NCI-H1417 (cell line): ENCODE measurements at regions not wholly inside any gene's neighbourhood (a gene's known extent, or its start where the extent isn't known, plus 50 kb on each side); places are given as distances from the start of the nearest gene placed in this dataset.

ENCODE experiments used
- DNase-seq, 3 experiments: peaks; one replicate each; lab custom pipeline; 2025; lab: John Stamatoyannopoulos, UW

DNA sequence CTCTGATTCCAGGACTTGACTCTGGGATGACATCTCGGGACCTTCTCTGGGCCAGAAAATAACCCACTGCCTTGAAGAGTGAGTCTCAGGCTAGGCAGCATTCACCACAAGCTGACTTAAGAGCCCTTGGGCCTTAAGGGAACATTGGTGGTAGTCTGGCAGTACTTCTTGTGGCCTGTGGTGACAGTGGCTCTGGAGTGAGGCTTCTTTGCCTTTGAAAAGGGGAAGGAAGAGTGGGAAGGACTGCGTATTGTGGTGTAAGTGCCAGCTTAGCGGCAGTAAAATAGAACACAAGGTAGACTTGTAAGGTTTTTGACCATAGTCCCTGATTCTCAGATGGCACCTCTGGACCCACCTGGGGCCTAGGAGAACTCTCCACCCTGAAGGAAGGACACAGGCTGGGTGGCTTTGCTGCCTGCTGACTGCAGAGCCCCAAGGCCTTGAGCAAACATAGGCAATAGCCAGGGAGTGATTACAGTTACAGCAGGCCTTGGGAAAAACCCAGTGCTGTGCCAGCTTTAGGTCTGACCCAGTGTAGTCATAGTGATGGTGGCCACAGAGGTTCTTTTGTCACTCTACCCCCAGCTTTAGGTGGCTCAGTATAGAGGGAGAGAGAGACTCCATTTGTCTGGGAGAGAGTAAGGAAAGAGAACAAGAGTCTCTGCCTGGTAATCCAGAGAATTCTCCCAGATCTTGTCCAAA is 483.9 kb downstream of the SH2D4B start:
- DNase-seq, result no peak

DNA sequence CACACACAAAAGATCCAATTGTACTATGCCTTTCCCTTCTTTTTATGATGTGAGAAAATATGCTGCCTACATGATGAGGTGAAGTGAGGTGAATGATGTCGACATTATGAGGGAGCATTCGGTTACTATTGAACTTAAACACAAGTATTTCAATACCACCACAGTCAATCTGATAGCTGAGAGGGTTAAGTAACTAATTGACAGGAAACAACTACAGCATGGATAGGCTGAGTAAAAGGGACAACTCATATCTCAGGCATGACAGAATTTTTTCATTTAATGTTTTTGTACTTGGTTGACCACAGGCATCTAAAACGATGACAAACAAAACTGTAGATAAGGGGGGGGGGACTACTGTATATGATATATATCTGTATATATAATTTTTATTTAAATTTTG is 488.9 kb downstream of the SH2D4B start:
- no peak for DNase-seq

DNA sequence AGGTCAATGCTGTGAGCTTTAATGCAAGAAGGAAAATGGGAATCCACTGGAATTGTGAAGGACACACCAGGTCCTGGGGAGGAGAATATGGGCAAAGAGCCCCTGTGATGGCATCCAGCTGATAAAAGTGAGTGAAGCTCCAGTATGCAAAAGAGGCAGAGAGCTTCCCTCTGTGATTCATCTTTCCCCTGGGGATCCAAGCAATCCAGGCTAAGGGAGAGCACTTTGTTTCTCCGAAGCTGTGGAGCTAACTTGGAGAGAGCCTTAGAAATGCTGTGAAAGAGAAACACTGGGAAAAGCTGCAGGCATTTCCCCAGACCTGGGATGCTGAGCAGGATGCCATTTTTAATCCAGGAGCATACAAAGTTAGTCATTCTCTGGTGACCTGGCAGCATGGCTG is 489.5 kb downstream of the SH2D4B start:
- no peak for DNase-seq

DNA sequence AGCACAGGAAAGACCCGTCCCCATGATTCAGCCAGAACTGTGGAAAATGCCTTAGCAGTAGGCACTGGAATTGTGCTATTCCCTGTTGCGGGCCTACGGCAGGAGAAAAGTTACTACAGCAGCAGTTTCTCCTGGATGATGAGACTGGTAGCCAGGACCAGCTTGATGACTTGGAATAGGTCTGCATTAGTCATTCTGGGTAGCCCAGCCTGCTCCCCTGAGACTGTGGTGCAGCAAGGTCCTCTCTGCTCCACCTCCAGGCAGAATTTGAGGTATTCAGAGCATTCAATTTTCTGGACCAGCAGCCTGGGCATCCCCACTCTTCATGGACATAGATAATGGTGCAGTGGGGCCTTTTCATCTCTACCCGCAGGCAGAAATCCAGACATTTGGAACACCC is 490.0 kb downstream of the SH2D4B start:
- no peak for DNase-seq

DNA sequence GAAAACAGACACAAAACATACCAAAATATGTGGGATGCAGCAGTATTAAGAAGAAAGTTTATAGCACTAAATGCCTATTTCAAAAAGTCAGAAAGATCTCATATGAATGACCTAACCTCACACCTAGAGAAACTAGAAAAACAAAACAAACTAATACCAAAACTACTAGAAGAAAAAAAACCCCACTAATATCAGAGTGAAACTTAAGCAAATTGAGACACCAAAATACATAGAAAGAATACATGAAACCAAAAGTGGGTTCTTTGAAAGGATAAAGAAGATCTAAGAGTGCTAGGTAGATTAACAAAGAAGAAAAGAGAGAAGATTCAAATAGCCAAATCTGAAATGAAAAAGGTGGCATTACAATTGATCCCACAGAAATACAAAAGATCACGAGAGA is 494.1 kb downstream of the SH2D4B start:
- no peak for DNase-seq

DNA sequence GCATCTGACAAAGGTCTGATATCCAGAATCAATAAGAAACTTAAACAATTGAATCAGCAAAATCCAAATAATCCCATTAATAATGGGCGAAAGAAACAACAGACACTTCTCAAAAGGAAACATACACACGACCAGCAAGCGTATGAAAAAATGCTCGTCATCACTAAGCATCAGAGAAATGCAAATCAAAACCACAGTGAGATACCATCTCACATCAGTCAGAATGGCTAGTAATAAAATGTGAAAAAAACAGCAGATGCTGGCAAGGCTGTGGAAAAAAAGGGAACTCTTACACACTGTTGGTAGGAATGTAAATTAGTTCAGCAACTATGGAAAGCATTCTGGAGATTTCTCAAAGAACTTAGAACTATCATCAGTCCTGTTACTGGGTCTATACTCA is 496.7 kb downstream of the SH2D4B start:
- no peak for DNase-seq

DNA sequence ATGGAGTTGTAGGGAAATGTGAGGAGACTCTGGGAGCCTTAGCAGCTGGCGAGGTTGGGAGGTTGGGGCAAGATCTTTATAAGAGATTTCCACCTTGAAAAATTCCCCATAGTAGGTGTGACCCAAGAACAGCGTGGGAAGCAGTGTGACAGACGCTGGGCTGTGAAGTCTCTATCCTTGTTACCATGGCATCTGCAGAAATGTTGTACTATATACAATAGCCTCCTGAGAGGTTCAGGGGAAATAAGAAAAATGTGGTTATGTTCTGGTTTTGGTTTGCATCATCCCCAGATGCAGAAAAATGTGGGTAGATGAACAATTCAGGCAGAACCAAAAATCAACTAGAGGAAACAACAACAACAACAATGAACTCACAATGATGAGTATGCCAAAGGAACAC is 498.6 kb downstream of the SH2D4B start:
- DNase-seq, result no peak

DNA sequence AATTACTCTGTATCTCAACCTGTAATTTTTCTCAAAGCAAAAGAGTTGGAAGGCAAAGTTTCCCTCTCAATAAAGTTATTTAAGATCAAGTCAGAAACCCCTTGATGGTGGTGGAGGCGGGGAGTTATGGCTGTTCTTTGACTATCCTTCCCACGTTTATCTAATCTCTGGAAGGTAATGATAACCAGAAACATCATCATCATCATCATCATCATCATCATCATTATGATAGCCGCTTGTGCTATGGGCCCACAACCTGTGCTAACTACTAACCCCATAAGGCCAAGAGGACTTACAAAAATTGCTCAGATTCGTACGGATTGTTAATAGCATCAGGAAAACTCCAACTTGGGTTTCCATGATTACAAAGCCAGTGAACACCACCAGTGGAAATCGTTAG is 502.3 kb downstream of the SH2D4B start:
- no peak for DNase-seq

DNA sequence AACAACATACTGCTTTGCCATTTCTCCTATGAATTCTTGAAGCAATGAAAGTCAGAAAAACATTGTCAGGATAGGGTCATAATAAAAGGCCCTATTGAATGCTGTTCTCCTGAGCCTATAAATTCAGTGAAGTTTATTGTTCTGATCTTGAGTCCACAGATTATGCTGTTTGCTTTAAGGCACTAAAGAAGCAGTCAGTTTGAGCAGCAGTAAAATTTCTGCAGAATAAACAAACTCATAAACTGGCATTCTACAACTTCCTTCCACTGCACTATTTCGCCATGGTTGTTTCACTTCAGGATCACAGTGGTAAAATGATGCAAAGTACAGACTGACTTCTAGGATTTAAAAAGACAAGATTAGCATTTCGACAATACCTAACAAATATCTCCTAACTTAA is 503.2 kb downstream of the SH2D4B start:
- DNase-seq, result peak in 1 of 3 experiments; percentile 1

DNA sequence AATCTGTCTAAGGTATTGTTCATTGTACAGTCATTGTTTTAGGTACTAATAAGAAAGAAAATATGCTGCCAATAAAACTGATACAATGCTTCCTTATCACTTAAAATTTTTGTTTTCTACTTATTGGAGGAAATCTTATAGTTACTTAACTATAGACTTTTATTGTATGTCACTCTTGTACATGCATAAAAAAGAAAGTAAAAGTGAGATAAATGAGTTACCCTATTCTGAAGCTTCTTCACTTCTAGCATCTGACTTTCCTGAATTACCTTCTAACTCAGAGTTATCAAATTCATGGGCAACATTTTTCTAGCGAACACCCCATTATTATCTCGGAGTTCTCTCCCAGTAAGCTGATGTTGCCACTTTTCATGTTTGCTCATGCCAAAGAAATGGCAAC is 504.9 kb downstream of the SH2D4B start:
- no peak for DNase-seq

DNA sequence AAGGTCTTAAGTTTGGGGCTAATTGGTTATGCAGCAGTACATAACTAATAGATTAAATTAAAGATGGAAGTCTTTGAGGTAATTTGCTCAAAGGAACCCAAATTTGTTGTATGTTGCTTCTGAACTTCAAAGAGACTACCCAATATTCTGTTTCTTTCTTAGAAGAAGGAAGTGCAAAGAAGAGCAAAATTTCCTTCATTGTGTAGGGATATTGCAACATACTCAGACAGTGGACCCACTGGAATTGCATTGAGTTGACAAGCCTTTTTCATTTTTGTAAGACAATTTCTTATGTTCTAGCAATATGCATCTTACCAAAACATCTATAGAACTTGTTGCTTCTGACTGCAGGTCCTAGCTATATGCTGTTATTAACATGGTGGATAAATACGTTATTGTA is 527.8 kb downstream of the SH2D4B start:
- no peak for DNase-seq

DNA sequence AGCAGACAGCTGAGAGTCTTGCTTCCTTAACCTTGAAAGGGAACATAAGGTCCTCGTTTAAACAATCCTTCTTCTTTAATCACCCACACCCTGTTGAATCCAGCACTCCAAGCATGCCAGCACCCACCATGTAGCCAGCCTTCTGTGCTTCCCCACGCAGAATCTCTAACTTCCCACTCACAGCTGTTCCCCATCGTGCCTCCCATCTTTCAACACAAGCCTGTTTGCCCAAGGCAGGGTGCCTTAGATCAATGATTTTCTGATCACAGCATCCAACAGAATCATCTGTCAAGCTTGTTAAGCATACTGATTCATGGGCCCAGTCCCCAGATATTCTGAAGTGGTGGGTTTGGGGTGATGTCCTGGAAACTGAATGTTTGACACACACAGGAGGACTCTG is 530.8 kb downstream of the SH2D4B start:
- no peak for DNase-seq

DNA sequence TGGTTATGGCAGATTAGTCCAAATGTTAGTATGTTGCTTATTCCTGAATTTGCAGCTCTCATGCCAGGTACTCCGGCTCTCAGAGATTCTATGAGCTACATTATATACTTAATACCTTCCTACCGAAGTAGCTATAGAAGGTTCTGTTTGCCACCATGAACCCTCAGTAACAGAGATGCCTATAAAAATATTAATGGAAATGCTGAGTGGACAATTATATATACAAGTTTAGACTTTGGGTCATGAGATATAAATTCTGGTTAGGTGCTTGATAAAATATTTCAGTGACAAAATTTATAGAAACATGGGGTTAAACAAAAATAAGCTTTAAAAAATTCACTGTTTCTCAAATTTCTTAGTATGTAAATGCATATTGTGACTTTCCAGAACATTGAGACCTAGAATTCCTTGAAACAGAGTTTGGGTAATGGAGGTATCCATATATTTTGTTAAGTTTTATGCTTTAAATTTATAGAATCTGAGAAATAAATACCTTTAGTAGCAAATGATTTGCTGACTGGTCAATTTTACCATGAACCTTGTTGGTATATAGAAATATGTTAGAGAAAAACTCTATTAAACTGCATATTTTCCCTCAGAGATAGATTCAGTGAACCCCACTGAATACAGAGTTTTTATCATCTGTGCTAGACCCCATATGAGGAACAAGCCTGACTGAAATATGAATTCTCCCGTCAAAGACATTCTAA is 533.5 kb downstream of the SH2D4B start:
- no peak for DNase-seq

DNA sequence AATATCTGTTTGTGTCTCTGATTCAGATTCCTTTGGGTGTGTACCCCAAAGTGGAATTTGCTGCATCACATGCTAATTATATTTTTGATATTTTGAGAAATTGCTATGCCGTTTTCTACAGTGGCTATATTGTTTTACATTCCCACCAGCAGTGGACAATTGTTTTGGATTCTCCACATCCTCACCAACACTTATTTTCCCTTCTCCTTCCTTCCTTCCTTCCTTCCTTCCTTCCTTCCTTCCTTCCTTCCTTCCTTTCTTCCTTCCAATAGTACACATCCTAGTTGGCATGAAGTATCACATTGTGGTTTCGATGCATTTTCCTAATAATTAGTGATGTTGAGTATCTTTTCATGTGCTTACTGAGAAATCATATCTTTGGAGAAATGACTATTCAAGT is 535.5 kb downstream of the SH2D4B start:
- DNase-seq, result no peak

DNA sequence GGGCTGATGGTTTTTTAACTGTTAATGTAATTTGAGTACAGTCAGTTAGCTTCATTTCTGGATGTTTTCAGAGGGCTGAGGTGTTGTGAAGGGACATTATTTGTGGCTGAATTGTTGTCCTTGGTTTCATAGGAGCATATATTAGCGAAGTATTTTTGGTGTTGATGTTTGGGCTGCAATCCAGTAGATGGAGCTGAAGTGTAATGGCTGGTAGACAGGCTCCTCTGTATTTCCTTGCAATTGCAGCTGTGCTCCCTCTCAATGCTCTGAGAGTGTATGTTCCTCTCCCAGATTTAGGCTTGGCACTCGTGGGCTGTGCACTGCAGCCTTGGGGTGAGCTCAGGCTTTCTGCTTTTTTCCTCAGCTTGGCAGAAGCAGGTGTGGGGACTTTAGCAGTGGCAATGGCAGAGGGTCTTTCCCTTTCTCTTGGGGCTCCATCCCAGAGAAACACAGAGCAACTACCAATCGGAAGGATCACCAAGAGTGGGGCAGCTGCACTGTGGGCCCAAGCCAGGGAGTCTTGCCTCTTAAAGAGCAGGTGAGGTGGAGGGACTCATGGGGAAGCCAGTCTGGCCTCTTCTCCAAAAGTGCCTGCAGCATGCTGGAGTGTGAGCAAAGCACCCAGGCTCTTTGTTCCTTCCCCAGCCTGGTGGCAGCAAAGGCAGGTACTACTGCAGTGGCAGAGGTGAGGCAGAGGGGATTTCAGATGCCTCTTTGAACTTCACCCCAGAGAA is 544.4 kb downstream of the SH2D4B start:
- DNase-seq, result peak in 1 of 3 experiments; percentile 2

DNA sequence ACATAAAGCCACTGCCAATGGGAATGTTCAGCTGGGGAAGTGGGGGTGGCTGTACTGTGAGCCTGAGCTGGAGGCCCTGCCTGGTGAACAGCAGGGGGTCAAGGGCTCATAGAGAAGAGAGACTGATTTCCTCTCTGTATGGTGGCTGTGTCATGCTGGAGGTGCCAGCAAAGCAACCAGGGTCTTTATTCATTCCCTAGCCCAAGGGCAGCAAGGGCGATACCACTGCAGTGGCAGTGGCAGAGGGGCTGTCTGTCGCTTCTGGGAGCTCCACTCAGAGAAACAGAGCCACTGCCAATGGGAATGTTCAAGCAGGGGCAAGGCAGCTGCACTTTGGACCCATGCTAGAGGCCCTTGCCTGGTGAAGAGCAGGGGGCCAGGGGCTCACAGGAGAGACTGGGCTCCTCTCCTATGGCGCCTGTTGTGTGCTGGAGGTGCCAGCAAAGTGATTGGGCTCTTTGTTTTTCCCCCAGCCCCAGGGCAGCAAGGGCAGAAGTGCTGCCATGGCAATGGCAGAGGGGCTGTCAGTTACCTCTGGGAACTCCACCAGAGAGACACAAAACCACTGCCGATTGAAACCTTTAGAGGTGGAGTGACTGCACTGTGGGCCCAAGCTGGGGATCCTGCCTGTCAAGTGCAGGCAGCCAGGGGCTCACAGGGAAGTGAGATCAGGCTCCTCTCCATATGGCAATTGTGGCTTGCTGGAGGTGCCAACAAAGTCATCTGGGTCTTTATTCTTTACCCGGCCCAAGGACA is 545.1 kb downstream of the SH2D4B start:
- no peak for DNase-seq

DNA sequence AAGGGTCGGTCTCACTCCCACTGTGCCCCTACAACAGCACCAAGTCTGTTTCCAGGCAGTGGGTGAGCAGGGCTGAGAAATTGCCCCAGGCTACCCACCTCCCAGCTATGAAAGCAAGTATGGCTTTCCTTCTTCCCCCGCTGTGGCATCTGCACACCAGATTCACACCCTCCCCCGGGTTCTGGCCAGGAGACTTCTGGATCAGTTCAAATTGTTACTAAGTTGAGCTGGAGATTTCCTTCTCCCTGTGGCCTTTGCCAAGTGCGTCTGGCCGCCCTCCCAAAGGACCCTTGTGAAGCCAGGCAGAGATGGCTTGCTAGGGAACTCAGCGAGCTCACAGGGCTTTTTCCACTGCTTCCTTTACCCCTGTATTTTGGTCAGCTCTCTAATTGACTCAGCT is 555.4 kb downstream of the SH2D4B start:
- DNase-seq, result no peak

DNA sequence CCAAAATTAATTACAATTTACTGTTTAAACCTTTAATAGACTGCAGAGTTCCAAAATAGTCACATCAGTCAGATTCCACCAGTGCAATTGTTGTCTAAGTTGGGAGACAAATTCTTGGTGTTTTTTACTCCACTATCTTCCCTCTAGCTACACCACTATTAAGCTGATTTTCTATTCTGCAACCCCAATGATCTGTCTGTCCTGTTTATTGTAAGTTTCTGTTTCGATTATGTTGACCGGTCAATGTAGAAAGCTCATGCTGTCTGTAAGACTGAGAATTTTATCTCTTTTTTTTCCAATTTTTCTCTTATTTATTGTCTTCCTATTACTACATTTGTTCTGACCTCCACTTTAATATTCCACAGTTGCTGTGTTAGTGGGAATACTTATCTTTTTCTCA is 557.5 kb downstream of the SH2D4B start:
- DNase-seq, result no peak

DNA sequence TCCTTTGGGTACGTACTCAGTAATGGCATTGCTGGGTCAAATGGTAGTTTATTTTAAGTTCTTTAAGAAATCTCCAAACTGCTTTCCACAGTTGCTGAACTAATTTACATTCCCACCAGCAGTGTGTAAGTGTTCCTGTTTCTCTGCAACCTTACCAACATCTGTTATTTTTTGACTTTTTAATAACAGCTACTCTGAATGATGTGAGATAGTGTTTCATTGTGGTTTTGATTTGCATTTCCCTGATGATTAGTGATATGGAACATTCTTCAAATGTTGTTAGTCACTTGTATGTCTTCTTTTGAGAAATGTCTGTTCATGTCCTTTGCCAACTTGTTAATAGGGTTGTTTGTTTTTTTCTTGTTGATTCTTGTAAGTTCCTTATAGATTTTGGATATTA is 558.9 kb downstream of the SH2D4B start:
- DNase-seq, result no peak

DNA sequence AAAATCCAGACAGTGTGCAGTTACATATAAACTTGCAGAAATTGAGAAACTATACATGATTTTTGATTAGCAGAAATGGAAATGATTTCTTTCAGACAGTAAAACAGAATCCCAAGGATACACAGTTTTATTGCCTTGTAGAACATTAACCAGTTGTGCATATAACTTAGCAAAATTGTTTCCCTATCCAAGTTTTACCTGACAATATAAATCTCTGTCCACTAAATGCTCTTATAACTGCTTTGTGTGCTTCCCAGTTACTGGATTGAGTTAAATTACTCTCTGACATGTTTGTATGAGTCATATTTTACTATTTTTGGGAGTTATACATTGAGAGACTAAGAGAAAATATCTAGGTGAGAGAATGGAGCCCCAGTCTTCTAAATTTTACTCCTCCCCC is 563.4 kb downstream of the SH2D4B start:
- no peak for DNase-seq

DNA sequence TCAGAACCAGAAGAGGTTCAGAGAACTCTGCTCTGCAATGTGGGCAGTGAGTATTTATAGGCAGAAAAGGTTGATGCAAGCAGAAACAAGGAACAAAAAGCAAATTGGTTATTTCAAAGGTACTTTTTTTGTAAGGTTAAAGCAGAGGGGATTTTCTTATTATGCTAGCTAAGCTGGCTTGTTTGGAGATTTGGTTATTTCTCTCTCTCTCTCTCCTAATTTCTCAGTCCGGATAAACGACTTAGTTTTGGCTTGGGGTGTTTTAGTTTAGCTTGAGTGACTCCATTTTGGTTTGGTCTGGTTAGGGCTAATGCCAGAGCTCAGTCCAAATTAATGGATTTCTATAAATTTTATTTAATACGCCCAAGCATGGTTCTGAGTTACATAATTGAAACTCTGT is 566.8 kb downstream of the SH2D4B start:
- DNase-seq, result no peak

DNA sequence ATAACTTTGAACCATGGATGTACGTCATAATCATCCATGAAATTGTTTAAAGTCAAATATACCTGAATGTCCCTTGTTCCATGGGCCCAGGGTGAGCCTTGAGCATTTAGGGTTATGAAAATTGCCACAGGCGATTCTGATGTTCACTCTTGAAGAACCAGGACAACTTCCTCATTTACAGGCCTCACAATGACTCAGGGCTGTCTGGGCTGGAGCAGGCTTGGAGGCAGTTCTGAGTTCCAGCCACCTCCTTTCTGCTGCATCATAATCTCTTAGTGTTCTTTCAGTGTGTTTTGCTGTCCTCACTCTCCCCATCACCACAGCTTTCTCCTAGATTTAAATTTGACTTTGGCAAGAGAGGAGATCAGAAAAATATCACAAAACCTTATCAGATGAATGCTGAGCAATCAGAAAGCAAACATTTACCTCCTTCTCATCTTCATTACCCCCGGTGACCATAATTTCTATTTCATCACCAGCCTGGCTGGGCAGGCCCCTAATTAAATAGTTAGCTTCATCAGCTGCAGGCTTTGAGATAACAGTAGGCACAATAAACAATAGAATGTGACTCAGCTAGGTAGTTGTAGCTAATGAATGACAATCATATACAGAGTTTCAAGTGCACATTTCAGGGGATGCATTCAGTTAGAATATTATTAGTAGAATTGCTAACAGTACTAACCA is 571.0 kb downstream of the SH2D4B start:
- DNase-seq, result no peak
